IPS-20b (cell line): ENCODE measurements at regions not wholly inside any gene's neighbourhood (a gene's known extent, or its start where the extent isn't known, plus 50 kb on each side); places are given as distances from the start of the nearest gene placed in this dataset.
"Not testable (repeated sequence)": the region's sequence is repeated elsewhere in the genome, so short reads cannot be mapped to it uniquely, and the experiment has no call there.

Source experiments
- H3K27ac ChIP-seq: one replicate; pipeline ENCODE4 v1.5.1; 2013; ENCODE audit warnings: low read length
- H3K27me3 ChIP-seq: 2 replicates; pipeline ENCODE4 v1.6.1; 2013; ENCODE audit warnings: mild to moderate bottlenecking, low read length, inconsistent platforms; ENCODE audit not compliant: insufficient read depth
- H3K36me3 ChIP-seq: 2 replicates; pipeline ENCODE4 v1.6.1; 2013; ENCODE audit warnings: low read depth, mild to moderate bottlenecking, inconsistent platforms, low read length, moderate library complexity; ENCODE audit not compliant: insufficient read depth
- H3K4me1 ChIP-seq: 2 replicates; pipeline ENCODE4 v1.6.1; 2013; ENCODE audit warnings: mild to moderate bottlenecking, control low read depth, inconsistent platforms, low read length, moderate library complexity; ENCODE audit not compliant: insufficient read depth
- H3K4me3 ChIP-seq: 2 replicates; pipeline ENCODE4 v1.5.1; 2013; ENCODE audit warnings: mild to moderate bottlenecking, low read length, inconsistent platforms
- H3K9ac ChIP-seq: 2 replicates; pipeline ENCODE4 v1.6.1; 2013; ENCODE audit warnings: low read depth, mild to moderate bottlenecking, inconsistent platforms, low read length, moderate library complexity
- H3K9me3 ChIP-seq: 2 replicates; pipeline ENCODE4 v1.6.1; 2013; ENCODE audit warnings: mild to moderate bottlenecking, low read depth, low read length, inconsistent platforms; ENCODE audit not compliant: insufficient read depth

DNA sequence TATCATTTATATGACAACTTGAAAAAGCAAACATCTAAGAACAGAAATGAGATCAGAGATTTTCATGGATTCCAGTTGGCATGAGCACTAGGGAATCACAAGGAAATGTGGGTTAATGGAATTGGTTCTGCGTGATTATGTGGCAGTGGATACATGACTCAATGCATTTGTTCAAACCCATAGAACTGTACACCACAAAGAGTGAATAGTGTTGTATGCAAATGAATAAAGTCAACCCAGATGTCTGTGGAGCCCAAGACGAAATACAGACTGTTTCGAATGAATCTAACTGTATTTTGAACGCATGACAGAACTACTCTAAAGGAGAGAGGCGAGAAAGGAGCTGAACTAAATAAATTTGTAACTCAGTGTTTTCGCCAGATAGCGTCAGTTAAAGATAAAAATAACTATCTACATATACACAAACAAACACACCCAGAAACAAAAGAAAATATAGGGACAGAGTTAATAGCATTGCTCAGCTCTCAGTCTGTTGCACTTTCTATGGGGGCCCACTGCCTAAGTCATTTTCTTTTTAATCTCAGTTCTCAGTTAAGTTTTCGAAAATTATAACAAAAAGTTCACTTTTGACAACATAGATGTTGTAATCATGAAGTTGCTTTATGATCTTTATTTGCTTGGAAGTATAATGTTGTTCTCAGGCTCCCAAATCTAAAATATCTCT, 636.7 kb upstream of the SEMA3D start:
- H3K36me3 ChIP-seq: no peaks in the 10 kb centered on the region
- H3K4me1 ChIP-seq: no peaks in the 10 kb centered on the region
- H3K9ac ChIP-seq: no peak overlapping the region
- H3K9me3 ChIP-seq: no peaks in the 10 kb centered on the region
- no peaks in the 10 kb centered on the region for H3K27me3 ChIP-seq
- H3K4me3 ChIP-seq: no peak overlapping the region
- no peak overlapping the region for H3K27ac ChIP-seq

DNA sequence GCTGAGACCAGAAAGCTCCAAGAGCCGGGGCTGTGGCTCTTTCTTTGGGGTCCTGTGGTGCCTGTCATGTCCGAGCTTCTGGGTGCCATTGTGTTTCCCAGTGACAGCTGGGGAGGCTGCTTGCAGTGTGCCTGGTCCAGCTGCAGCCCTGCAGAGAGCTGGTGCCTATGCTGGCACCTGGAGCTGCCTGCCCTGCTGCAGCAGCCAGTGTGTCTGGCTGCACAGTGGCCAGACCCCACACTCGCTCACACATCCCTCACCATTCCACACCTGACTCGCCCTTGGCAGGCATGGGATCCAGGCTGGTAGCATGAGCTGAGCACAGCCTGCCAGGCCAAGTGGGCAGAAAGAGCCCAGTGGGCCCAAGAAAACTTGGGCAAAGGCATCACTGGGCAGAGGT, 635.1 kb upstream of the SEMA3D start:
- H3K27ac ChIP-seq: no peak overlapping the region
- H3K9me3 ChIP-seq: no peaks in the 10 kb centered on the region
- H3K27me3 ChIP-seq: no peaks in the 10 kb centered on the region
- no peaks in the 10 kb centered on the region for H3K36me3 ChIP-seq
- H3K4me1 ChIP-seq: no peaks in the 10 kb centered on the region
- H3K9ac ChIP-seq: no peak overlapping the region
- no peak overlapping the region for H3K4me3 ChIP-seq

DNA sequence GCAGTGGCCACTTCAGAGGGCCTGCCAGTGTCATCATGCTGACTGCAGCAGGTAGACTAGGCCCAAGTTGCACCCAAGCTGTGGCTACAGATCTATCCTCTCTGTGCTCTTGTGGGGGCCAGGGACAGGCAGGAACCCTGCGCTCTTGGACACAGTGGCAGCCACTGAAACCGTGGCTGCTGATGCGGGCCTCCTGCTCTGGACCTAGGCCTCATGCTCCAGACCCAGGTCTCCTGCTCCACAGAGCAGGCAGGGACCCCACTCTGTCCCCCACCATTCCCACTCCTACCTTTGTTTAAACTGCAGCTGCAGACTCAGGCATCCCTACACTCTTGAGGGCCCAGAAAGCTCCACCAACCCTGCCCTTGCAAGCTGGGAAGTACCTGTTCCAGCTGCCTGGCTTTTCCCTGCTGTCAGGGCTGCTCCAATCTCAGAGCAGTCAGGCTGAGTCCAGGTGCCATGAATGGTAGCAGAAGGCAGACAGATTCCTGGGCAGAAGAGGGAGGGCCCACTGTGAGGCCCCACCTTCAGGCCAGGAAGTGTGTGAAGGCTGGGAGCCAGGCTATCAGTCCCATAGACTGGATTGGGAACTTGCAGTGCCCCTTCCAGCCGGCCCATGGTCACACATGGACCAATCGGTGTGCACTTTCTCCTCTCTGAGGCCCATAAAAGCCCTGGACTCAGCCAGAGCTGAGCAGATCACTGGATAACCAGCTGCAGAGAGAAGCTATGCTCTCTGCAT, 634.0 kb upstream of the SEMA3D start:
- Histone ChIP-seq H3K9me3 (no peaks in the 10 kb centered on the region), H3K4me1 (no peaks in the 10 kb centered on the region), H3K27me3 (no peaks in the 10 kb centered on the region), H3K9ac (no peak overlapping the region), H3K4me3 (no peak overlapping the region), H3K36me3 (no peaks in the 10 kb centered on the region), H3K27ac (no peak overlapping the region)

DNA sequence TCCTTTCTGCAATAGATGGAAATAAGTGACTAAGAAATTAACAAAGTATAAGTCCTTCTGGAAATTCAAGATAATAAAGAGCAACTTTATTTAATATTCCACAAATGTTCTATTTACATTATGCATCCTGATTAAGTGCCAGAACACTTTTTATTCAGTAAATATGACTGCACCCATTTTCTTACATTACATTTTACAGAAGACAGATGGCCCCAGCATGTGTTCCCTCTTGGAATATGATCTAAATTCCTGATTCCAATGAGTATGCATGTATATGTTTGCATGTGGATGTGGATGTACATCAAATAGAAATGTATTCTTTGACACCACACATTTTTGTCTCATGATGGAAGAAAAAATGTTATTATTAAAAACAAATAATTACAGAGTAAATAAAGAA, 628.7 kb upstream of the SEMA3D start:
- H3K4me1 ChIP-seq: no peaks in the 10 kb centered on the region
- H3K9ac ChIP-seq: no peak overlapping the region
- H3K9me3 ChIP-seq: no peaks in the 10 kb centered on the region
- no peaks in the 10 kb centered on the region for H3K36me3 ChIP-seq
- no peaks in the 10 kb centered on the region for H3K27me3 ChIP-seq
- no peak overlapping the region for H3K27ac ChIP-seq
- H3K4me3 ChIP-seq: no peak overlapping the region

DNA sequence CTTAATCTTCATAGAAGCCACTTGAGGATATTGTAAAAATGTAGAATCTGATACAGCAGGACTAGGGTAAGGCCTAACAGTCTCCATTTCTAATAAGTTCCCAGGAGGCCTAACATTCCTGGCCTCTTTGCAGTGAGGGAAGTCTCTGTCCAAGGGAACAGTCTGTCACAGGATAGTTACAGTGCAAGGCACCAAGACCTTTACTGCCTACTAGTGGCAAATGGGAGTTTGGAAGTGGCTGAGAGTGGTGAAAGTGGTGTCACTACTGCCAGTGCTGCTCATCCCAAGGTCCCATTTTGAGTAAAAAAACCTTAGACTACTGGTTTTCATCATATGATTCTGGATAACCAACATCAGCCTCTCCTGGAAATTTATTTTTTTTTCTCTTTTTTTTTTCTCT, 619.5 kb upstream of the SEMA3D start:
- Histone ChIP-seq H3K36me3 (no peaks in the 10 kb centered on the region), H3K27ac (no peak overlapping the region), H3K4me3 (no peak overlapping the region), H3K9me3 (no peaks in the 10 kb centered on the region), H3K9ac (no peak overlapping the region), H3K27me3 (no peaks in the 10 kb centered on the region), H3K4me1 (no peaks in the 10 kb centered on the region)

DNA sequence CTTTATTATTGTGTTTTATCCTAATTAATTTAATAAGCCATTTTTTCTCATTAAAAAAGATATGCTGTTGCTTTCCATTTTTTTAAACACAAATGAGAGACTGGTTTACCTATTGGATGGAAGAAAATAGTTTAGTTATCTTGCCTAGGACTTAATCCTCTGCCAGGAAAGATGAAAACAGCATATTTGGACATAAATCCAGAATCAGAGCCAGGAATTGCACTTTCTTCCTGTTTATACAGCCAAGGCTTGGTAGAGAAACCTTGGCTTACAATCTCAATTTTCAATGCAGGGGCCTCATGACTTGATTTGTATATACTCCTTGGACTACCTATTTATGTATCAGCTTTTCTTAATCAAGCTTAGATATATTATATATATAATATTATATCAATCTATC, 618.8 kb upstream of the SEMA3D start:
- Histone ChIP-seq H3K4me1 (no peaks in the 10 kb centered on the region), H3K9ac (no peak overlapping the region), H3K4me3 (no peak overlapping the region), H3K36me3 (no peaks in the 10 kb centered on the region), H3K27me3 (no peaks in the 10 kb centered on the region), H3K27ac (no peak overlapping the region), H3K9me3 (no peaks in the 10 kb centered on the region)

DNA sequence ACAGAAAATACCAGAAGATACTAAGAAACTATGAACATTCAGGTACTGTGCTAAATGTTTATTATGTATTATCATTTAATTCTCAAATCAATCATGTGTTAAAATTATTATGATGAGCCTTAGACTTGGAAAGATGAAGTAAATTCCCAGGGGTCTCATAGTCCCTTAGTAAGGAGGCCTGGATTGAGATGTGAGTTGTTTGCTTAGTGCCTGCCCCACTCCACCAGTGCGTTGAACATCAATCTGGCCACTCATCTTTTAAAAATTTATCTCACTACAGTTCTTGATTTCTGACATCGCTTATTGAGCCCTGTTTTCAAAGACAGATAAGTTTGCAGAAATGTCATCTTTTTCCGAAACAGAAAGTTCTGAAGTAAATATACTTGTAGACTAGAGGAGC, 618.4 kb upstream of the SEMA3D start:
- Histone ChIP-seq H3K27ac (no peak overlapping the region), H3K4me1 (no peaks in the 10 kb centered on the region), H3K27me3 (no peaks in the 10 kb centered on the region), H3K9me3 (no peaks in the 10 kb centered on the region), H3K36me3 (no peaks in the 10 kb centered on the region), H3K4me3 (no peak overlapping the region), H3K9ac (no peak overlapping the region)

DNA sequence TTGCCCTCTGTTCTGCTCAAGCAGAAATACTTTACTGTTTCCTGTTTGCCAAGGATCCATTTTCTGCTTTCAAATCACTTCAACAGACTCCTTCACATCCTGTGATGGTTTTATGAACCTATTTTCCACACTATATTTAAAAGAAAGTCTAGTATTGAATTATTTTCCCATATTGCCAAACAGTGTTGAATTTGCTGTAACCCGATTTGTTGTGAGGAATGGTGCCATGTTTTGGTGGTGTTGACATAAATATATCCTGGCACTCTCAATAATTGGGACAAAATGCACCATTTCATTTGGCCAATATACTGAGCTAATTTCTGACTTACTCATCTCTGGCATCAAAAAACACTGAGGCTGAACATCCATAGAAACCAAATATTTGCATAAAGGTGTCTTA, 615.4 kb upstream of the SEMA3D start:
- H3K9me3 ChIP-seq: no peaks in the 10 kb centered on the region
- H3K9ac ChIP-seq: no peak overlapping the region
- H3K36me3 ChIP-seq: no peaks in the 10 kb centered on the region
- no peak overlapping the region for H3K27ac ChIP-seq
- H3K4me3 ChIP-seq: no peak overlapping the region
- no peaks in the 10 kb centered on the region for H3K4me1 ChIP-seq
- no peaks in the 10 kb centered on the region for H3K27me3 ChIP-seq

DNA sequence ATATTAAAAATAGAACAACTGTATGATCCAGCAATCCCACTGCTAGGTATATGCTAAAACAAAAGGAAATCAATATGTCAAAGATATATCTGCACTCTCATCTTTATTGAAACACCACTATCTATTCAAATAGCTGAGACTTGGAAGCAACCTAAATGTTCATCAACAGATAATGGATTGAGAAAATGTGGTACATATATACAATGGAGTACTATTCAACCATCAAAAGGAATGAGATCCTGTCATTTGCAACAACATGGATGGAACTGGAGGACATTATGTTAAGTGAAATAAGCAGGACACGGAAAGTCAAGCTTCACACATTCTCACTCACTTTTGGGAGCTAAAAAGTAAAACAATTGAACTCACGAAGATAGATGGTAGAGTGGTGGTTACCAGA, 610.1 kb upstream of the SEMA3D start:
- H3K27me3 ChIP-seq: no peaks in the 10 kb centered on the region
- no peaks in the 10 kb centered on the region for H3K36me3 ChIP-seq
- no peaks in the 10 kb centered on the region for H3K4me1 ChIP-seq
- no peak overlapping the region for H3K4me3 ChIP-seq
- H3K9ac ChIP-seq: no peak overlapping the region
- H3K9me3 ChIP-seq: peaks cover 10% of the 10 kb centered on the region; the same call in 1 of the 2 replicates
- H3K27ac ChIP-seq: no peak overlapping the region

DNA sequence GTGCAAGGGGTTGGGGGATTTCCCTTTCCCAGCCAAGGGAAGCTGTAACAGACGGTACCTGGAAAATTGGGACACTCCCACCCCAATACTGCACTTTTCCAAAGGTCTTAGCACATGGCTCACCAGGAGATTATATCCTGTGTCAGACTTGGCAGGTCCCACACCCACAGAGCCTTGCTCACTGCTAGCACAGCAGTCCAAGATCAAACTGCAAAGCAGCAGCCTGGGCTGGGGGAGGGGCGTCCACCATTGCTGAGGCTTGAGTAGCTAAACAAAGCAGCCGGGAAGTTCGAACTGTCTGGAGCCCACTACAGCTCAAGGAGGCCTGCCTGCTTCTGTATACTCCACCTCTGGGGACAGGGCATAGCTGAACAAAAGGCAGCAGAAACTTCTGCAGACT, 604.2 kb upstream of the SEMA3D start:
- not testable (repeated sequence) for H3K9ac ChIP-seq, H3K4me3 ChIP-seq, H3K27ac ChIP-seq, H3K36me3 ChIP-seq, H3K4me1 ChIP-seq, H3K27me3 ChIP-seq
- peaks cover 25% of the 10 kb centered on the region for H3K9me3 ChIP-seq

DNA sequence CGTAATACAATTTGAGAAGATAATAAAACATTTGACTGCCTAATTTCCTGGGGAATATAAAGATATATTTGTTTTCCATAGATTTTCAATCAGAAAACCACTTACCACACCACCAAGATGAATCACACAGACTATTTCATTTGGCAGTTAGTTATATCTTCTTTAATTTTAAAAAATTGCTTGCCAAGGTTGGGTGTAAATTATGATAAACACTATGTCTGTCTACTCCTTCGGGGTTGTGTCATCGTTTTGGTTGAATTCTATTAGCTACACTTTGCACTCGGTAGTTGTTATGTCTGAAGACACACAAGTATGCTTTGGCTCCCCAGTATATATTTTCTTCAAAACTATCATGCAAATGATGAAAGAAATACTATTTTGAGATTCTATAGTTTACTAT, 594.8 kb upstream of the SEMA3D start:
- Histone ChIP-seq H3K4me3 (no peak overlapping the region), H3K27ac (no peak overlapping the region), H3K4me1 (no peaks in the 10 kb centered on the region), H3K9me3 (peaks cover 5% of the 10 kb centered on the region; the same call in 1 of the 2 replicates), H3K36me3 (no peaks in the 10 kb centered on the region), H3K9ac (no peak overlapping the region), H3K27me3 (no peaks in the 10 kb centered on the region)

DNA sequence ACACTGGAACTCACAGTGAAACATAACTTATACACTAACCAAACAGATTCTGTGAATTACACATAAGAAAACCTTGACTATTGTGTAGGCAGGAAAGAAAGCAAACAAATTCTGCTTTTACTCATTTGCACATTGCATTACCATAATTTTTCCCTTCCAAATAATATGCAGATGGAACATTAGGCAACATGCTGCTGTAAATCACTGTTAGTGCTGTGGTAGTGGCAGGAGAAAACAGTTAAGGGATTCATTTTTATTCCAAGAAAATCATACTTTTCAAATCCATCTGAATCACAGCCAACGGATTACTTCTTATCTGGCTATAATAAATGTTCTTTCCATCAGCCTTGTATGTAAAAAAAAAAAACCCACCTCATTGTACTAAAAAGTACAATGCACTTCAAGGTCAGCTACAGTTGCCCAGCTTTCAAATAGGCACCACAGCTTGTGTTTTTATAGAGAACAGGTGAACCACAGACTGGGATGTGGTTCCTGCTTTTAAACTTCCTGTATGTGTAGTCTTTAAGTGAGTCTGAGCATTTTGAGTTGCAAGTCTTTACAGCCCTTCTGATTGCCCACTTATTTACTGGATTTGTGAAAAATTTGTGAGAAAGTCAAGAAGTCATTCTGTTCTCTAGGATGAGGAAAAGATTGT, 590.0 kb upstream of the SEMA3D start:
- Histone ChIP-seq H3K4me3 (no peak overlapping the region), H3K27me3 (no peaks in the 10 kb centered on the region), H3K9ac (no peak overlapping the region), H3K9me3 (no peaks in the 10 kb centered on the region), H3K4me1 (no peaks in the 10 kb centered on the region), H3K36me3 (no peaks in the 10 kb centered on the region), H3K27ac (no peak overlapping the region)
